WTC11 (cell line): ENCODE measurements at regions not wholly inside any gene's neighbourhood (a gene's known extent, or its start where the extent isn't known, plus 50 kb on each side); places are given as distances from the start of the nearest gene placed in this dataset.

Experiments used
- ATAC-seq: fragments of 200-7000 bp; cut with Tn5 transposase; 2 replicates; pipeline ENCODE4 v1.10.0; 2021; ENCODE audit warnings: mild to moderate bottlenecking, moderate library complexity
- CTCF ChIA-PET: fragments of 300-600 bp; sonication (Branson Sonifier 250); formaldehyde crosslinking; loops from one replicate; lab custom pipeline; 2021; ENCODE audit warnings: antibody characterized with exemption; lab: Charles Lee
- POLR2A ChIA-PET: fragments of 350-600 bp; sonication (Branson Sonifier 250); formaldehyde crosslinking; loops from one replicate; lab custom pipeline; 2021; ENCODE audit warnings: antibody characterized with exemption; lab: Charles Lee
- DNase-seq: peaks from one replicate; pipeline ENCODE4 v3.0.0; 2021; ENCODE audit warnings: low spot score
- H3K27ac Mint-ChIP-seq: 2 replicates; pipeline ENCODE4 v1.8.0; 2021; ENCODE audit warnings: mixed read lengths
- H3K27me3 Mint-ChIP-seq: 2 replicates; pipeline ENCODE4 v1.8.0; 2021; ENCODE audit warnings: low read depth, mild to moderate bottlenecking, moderate library complexity, mixed read lengths
- H3K36me3 Mint-ChIP-seq: 2 replicates; pipeline ENCODE4 v1.8.0; 2021; ENCODE audit warnings: mixed read lengths
- H3K4me1 Mint-ChIP-seq: 2 replicates; pipeline ENCODE4 v1.8.0; 2022; ENCODE audit warnings: mixed read lengths
- H3K4me3 Mint-ChIP-seq: 2 replicates; pipeline ENCODE4 v1.8.0; 2021; ENCODE audit warnings: mild to moderate bottlenecking, moderate library complexity, mixed read lengths
- H3K9me3 Mint-ChIP-seq: 2 replicates; pipeline ENCODE4 v1.8.0; 2021; ENCODE audit warnings: mixed read lengths
- AR ChIP-seq: fragments of 250-450 bp; sonication (Bioruptor Pico); IDR thresholded peaks from 2 replicates; pipeline ENCODE4 v1.9.0; 2021; ENCODE audit warnings: mild to moderate bottlenecking
- ARID4B ChIP-seq: sonication (generic); formaldehyde crosslinking; IDR thresholded peaks from 2 replicates; pipeline ENCODE4 v1.8.0; 2023; ENCODE audit warnings: missing genetic modification reagents, mild to moderate bottlenecking, borderline replicate concordance
- ATF1 ChIP-seq: sonication (generic); formaldehyde crosslinking; IDR thresholded peaks from 2 replicates; pipeline ENCODE4 v1.8.1; 2023; ENCODE audit warnings: mild to moderate bottlenecking, moderate library complexity, missing genetic modification reagents
- ATF2 ChIP-seq: sonication (generic); formaldehyde crosslinking; IDR thresholded peaks from 2 replicates; pipeline ENCODE4 v1.8.1; 2022; ENCODE audit warnings: low read depth, missing genetic modification reagents, borderline replicate concordance
- ATF3 ChIP-seq: sonication (generic); formaldehyde crosslinking; conservative IDR thresholded peaks from 2 replicates; pipeline ENCODE4 v1.8.1; 2022; ENCODE audit warnings: mild to moderate bottlenecking, missing genetic modification reagents
- CREM ChIP-seq: sonication (generic); formaldehyde crosslinking; IDR thresholded peaks from 2 replicates; pipeline ENCODE4 v1.8.1; 2022; ENCODE audit warnings: mild to moderate bottlenecking, missing genetic modification reagents, moderate library complexity
- E2F1 ChIP-seq: sonication (generic); formaldehyde crosslinking; IDR thresholded peaks from 2 replicates; pipeline ENCODE4 v1.8.0; 2022; ENCODE audit warnings: mild to moderate bottlenecking, missing genetic modification reagents
- ELF4 ChIP-seq: sonication (generic); formaldehyde crosslinking; IDR thresholded peaks from 2 replicates; pipeline ENCODE4 v1.8.1; 2022; ENCODE audit warnings: low read depth, mild to moderate bottlenecking, moderate library complexity, missing genetic modification reagents
- FOXJ3 ChIP-seq: sonication (generic); formaldehyde crosslinking; IDR thresholded peaks from 2 replicates; pipeline ENCODE4 v1.9.0; 2021; ENCODE audit warnings: missing genetic modification reagents, mild to moderate bottlenecking, borderline replicate concordance
- GRHL2 ChIP-seq: fragments of 250-450 bp; sonication (Bioruptor Pico); IDR thresholded peaks from 2 replicates; pipeline ENCODE4 v1.8.0; 2022; ENCODE audit warnings: mild to moderate bottlenecking, moderate library complexity; ENCODE audit not compliant: insufficient replicate concordance, severe bottlenecking
- GTF2I ChIP-seq: fragments of 250-450 bp; sonication (Bioruptor Pico); conservative IDR thresholded peaks from 2 replicates; pipeline ENCODE4 v1.4.0; 2021; ENCODE audit warnings: mild to moderate bottlenecking
- MLX ChIP-seq: sonication (generic); formaldehyde crosslinking; IDR thresholded peaks from 2 replicates; pipeline ENCODE4 v1.8.1; 2023; ENCODE audit warnings: mild to moderate bottlenecking, missing genetic modification reagents, moderate library complexity
- MXD4 ChIP-seq: fragments of 250-450 bp; sonication (Bioruptor Pico); IDR thresholded peaks from 2 replicates; pipeline ENCODE4 v1.8.0; 2021; ENCODE audit warnings: mild to moderate bottlenecking, moderate library complexity, borderline replicate concordance
- ZNF138 ChIP-seq: sonication (generic); formaldehyde crosslinking; conservative IDR thresholded peaks from 2 replicates; pipeline ENCODE4 v1.8.1; 2022; ENCODE audit warnings: mild to moderate bottlenecking, moderate library complexity, missing genetic modification reagents
- ZNF425 ChIP-seq: fragments of 250-450 bp; sonication (Bioruptor Pico); conservative IDR thresholded peaks from 2 replicates; pipeline ENCODE4 v1.9.0; 2021; ENCODE audit warnings: mild to moderate bottlenecking
- ZNF671 ChIP-seq: fragments of 250-450 bp; sonication (Bioruptor Pico); IDR thresholded peaks from 2 replicates; pipeline ENCODE4 v1.8.0; 2021; ENCODE audit warnings: mild to moderate bottlenecking
- ZSCAN18 ChIP-seq: fragments of 250-450 bp; sonication (Bioruptor Pico); IDR thresholded peaks from 2 replicates; pipeline ENCODE4 v2.1.2; 2022; ENCODE audit warnings: mild to moderate bottlenecking, moderate library complexity

- no peak for ATAC-seq
- H3K4me1 Mint-ChIP-seq: peaks cover 10% of the 10 kb centered on the region
- H3K27me3 Mint-ChIP-seq: no peaks in the 10 kb centered on the region
- POLR2A ChIA-PET: no interaction called here
- H3K36me3 Mint-ChIP-seq: peaks cover 17% of the 10 kb centered on the region
- H3K4me3 Mint-ChIP-seq: no peak overlapping the region
- no peak overlapping the region for H3K27ac Mint-ChIP-seq
- CTCF ChIA-PET: interaction anchor here (1.6 kb wide), 1 partner anchor 44 kb away, joined by 9 read pairs; no protein-coding TSS in a partner anchor
- DNase-seq: no peak
- no peak for TF ChIP-seq GTF2I (CRISPR knock-in tag)
- no peak for TF ChIP-seq ZNF671 (CRISPR knock-in tag)
- H3K9me3 Mint-ChIP-seq: peaks cover 20% of the 10 kb centered on the region
Measured at GRCh38 chr5:23164971-23165370, 311.8 kb upstream of the CDH12 start.

- peaks cover 12% of the 10 kb centered on the region; the same call in 1 of the 2 replicates for H3K9me3 Mint-ChIP-seq
- peaks cover 6% of the 10 kb centered on the region for H3K4me1 Mint-ChIP-seq
- H3K27ac Mint-ChIP-seq: no peak overlapping the region
- no peak for DNase-seq
- ATAC-seq: no peak
- ChIA-PET CTCF (no interaction called here), POLR2A (no interaction called here)
- H3K4me3 Mint-ChIP-seq: no peak overlapping the region
- H3K36me3 Mint-ChIP-seq: 0 out of 2 replicates have a peak, but pooled peaks cover 2% of the 10 kb centered on the region
- H3K27me3 Mint-ChIP-seq: no peaks in the 10 kb centered on the region
- TF ChIP-seq ARID4B (CRISPR knock-in tag): no peak
- TF ChIP-seq AR (CRISPR knock-in tag): no peak
- TF ChIP-seq E2F1 (CRISPR knock-in tag): no peak
- TF ChIP-seq ATF1: no peak
- TF ChIP-seq ZNF138 (CRISPR knock-in tag): no peak
- no peak for TF ChIP-seq ATF3 (CRISPR knock-in tag)
- no peak for TF ChIP-seq ATF2 (CRISPR knock-in tag)
- TF ChIP-seq ELF4 (CRISPR knock-in tag): no peak
- TF ChIP-seq MLX (CRISPR knock-in tag): no peak
- TF ChIP-seq ZSCAN18 (CRISPR knock-in tag): no peak
- no peak for TF ChIP-seq MXD4 (CRISPR knock-in tag)
- no peak for TF ChIP-seq ZNF425
- no peak for TF ChIP-seq CREM (CRISPR knock-in tag)
- no peak for TF ChIP-seq GRHL2 (CRISPR knock-in tag)
- TF ChIP-seq FOXJ3 (CRISPR knock-in tag): no peak
Measured at GRCh38 chr5:23158179-23158578, 305.0 kb upstream of the CDH12 start.
